B cell (primary cell): ENCODE measurements at regions not wholly inside any gene's neighbourhood (a gene's known extent, or its start where the extent isn't known, plus 50 kb on each side); places are given as distances from the start of the nearest gene placed in this dataset.

Source experiments
- CTCF ChIP-seq: fragments of 200-600 bp; IDR thresholded peaks from one replicate; pipeline ENCODE4 v1.8.0; 2022; ENCODE audit warnings: antibody characterized with exemption, mild to moderate bottlenecking
- EZH2 ChIP-seq: IDR thresholded peaks from 2 replicates; pipeline ENCODE4 v1.6.1; 2012; ENCODE audit warnings: borderline replicate concordance, low read depth, mild to moderate bottlenecking, moderate library complexity, low read length; ENCODE audit not compliant: insufficient read depth, poor library complexity, severe bottlenecking

GRCh38 chr1:30616759-30617158 lies 106.6 kb downstream of the MATN1 start:
- TF ChIP-seq CTCF (no peak), EZH2 (no peak)
